ENCODE measurements at regions not wholly inside any gene's neighbourhood (a gene's known extent, or its start where the extent isn't known, plus 50 kb on each side); places are given as distances from the start of the nearest gene placed in this dataset.

- TF ChIP-seq, protein P1, sequence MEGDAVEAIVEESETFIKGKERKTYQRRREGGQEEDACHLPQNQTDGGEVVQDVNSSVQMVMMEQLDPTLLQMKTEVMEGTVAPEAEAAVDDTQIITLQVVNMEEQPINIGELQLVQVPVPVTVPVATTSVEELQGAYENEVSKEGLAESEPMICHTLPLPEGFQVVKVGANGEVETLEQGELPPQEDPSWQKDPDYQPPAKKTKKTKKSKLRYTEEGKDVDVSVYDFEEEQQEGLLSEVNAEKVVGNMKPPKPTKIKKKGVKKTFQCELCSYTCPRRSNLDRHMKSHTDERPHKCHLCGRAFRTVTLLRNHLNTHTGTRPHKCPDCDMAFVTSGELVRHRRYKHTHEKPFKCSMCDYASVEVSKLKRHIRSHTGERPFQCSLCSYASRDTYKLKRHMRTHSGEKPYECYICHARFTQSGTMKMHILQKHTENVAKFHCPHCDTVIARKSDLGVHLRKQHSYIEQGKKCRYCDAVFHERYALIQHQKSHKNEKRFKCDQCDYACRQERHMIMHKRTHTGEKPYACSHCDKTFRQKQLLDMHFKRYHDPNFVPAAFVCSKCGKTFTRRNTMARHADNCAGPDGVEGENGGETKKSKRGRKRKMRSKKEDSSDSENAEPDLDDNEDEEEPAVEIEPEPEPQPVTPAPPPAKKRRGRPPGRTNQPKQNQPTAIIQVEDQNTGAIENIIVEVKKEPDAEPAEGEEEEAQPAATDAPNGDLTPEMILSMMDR (conservative IDR thresholded peaks at IDR 0.05; ENCODE audit: low read length), result no peak
- TF ChIP-seq EZH2phosphoT487 (IDR thresholded peaks at IDR 0.05; ENCODE audit: borderline replicate concordance, low read depth, low read length), result no peak
Measured at GRCh38 chr1:115201598-115201997, 112.3 kb upstream of the TSPAN2 start.

Measured in OCI-LY7 (cell line).